Vagina (tissue), 2 donors: ENCODE measurements at regions not wholly inside any gene's neighbourhood (a gene's known extent, or its start where the extent isn't known, plus 50 kb on each side); places are given as distances from the start of the nearest gene placed in this dataset.

Source experiments
- POLR2A ChIP-seq, 2 donors: fragments of 450-650 bp; IDR thresholded peaks; one replicate each; pipeline ENCODE4 v1.6.1; 2017; ENCODE audit warnings: antibody characterized with exemption in 2 of 2, mild to moderate bottlenecking in 2 of 2, moderate library complexity in 2 of 2
- POLR2AphosphoS5 ChIP-seq, 2 donors: sonication (generic); formaldehyde crosslinking; IDR thresholded peaks; one replicate each; pipeline ENCODE4 v1.9.0; 2017; ENCODE audit warnings: antibody characterized with exemption in 2 of 2, mild to moderate bottlenecking in 2 of 2, low read depth in 1 of 2; ENCODE audit not compliant: insufficient read depth in 1 of 2
- TF ChIP-seq, protein P1 (sequence below), 3 experiments: fragments of 450-650 bp in 2 of 3; fragments of 200-600 bp in 1 of 3; sonication (generic) in 1 of 3; IDR thresholded peaks; one replicate each; pipeline ENCODE4 v1.5.1; 2017 to 2019; ENCODE audit warnings: antibody characterized with exemption in 3 of 3, mild to moderate bottlenecking in 2 of 3, moderate library complexity in 2 of 3

DNA sequence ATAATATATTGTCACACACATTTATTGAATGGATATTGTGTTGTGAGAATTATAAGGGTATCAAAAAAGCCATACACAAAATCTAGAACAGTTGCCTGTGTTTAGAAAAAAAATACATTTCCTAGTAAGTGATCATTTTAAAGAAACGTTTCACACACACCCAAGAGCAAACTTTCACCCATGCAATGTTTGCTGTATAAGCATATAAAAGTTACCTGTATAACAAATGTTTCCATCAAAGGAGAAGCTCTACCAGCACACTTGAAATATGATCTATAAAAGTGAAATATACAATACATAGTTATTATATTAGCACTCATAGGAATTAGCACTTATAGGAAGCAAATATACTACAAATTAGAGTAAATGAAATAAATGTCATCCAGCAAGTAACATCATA, 1098.1 kb downstream of the NCAM2 start:
- TF ChIP-seq, protein P1, sequence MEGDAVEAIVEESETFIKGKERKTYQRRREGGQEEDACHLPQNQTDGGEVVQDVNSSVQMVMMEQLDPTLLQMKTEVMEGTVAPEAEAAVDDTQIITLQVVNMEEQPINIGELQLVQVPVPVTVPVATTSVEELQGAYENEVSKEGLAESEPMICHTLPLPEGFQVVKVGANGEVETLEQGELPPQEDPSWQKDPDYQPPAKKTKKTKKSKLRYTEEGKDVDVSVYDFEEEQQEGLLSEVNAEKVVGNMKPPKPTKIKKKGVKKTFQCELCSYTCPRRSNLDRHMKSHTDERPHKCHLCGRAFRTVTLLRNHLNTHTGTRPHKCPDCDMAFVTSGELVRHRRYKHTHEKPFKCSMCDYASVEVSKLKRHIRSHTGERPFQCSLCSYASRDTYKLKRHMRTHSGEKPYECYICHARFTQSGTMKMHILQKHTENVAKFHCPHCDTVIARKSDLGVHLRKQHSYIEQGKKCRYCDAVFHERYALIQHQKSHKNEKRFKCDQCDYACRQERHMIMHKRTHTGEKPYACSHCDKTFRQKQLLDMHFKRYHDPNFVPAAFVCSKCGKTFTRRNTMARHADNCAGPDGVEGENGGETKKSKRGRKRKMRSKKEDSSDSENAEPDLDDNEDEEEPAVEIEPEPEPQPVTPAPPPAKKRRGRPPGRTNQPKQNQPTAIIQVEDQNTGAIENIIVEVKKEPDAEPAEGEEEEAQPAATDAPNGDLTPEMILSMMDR (IDR thresholded peaks at IDR 0.05) = no peak
- no peak for TF ChIP-seq POLR2AphosphoS5 (IDR thresholded peaks at IDR 0.05; ENCODE audit: insufficient read depth in 1 of 2, low read depth in 1 of 2)
- no peak for TF ChIP-seq POLR2A (IDR thresholded peaks at IDR 0.05)
